Stimulated activated CD4-positive, alpha-beta T cell treated with anti-CD3 and anti-CD28 coated beads, Interleukin-4, amount 100 ng/mL, for 1 hour (primary cell): ENCODE measurements at regions not wholly inside any gene's neighbourhood (a gene's known extent, or its start where the extent isn't known, plus 50 kb on each side); places are given as distances from the start of the nearest gene placed in this dataset.

ENCODE experiments used
- DNase-seq: peaks from one replicate; pipeline ENCODE4 v3.0.0-alpha.2; 2020

DNA sequence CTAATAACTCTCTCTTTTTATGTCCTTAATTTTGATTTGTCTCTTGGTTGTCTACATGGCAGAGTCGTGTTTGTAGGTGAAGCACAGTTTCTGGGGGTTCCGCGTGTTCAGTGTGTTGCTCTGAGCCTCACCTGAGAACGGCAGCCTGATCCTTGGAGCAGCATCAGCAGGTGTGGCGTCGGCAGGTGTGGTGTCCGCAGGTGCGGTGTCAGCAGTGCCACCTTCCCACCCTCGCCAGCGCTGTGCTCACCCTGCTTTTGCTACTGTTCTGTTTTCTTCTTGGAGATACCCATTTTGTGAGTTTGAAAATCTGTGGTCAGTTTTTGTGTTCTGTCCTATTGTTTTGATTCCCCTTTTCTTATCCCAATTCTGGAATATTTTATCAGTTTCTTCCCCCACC, 406.6 kb downstream of the GLRX3 start:
- no peak for DNase-seq

DNA sequence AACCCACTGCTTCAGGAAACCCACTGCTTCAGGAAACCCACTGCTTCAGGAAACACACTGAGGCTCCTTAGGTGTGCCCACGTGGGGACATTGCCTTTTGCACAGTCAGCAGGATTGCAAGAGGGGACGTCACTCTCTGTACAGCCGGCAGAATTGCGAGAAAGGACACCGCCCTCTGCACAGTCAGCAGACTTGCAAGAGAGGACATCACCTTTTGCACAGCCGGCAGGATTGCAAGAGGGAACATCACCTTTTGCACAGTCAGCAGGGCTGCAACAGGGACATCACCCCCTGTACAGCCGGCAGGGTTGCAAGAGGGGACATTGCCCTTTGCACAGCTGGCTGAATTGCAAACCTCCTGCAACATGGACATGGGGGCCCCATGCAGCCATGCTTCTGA, 407.6 kb downstream of the GLRX3 start:
- DNase-seq, result no peak

DNA sequence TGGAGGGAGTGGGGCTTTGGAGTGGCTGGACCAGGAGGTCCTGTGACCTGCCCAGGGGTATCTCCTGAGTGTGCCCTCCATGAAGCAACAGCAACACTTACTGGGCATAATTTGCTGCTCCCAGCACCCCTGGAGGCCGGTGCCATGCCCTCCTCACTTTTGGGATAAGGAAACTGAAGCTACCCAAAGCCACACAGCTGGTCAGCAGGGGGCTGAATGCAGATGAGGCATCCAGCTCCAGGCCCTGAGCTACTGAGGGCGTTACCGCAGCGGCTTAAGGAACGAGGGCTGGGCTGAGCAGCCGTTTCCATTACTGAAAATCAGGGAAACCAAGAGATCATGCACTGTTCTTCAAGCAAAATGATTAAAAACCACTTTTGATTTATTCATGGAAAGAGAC, 408.9 kb downstream of the GLRX3 start:
- DNase-seq, result no peak

DNA sequence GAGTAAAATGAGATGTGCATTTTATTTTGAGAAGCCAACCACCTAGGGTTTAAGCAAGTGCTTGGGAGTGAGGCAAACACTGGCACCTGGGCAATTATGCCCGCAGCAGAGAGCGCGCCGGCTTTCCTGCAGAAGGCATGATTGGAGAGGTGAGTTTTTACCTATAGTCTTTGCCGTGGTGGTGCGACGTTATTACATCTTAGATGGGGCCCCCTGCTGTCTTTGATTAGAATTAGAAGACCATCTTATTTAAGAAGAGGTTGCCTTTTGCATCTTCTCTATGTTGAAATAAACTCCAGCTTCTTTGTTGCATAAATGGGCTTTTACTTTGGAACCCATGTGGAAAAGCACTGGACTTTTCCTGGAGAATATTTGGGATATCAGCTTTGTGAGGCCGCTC, 409.5 kb downstream of the GLRX3 start:
- DNase-seq, result no peak

DNA sequence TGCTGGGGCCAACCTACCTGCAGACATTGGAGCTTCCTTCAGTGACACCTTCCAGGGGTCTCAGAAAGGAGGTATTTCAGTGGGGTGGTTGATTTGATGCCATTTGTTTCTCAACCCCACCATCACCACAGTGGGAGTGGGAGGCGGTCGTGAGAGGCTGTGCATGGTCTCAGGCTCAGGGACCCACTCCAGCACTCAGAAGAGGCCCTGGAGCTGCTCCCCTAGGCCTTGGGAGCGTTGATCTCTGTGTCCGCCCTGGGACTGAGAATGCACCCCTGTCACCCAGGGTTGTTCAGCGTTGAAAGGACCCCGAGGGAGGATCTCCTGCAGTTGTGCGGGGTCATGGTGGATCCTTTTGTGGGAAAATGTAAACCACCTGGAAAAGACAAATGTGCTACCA, 410.6 kb downstream of the GLRX3 start:
- no peak for DNase-seq

DNA sequence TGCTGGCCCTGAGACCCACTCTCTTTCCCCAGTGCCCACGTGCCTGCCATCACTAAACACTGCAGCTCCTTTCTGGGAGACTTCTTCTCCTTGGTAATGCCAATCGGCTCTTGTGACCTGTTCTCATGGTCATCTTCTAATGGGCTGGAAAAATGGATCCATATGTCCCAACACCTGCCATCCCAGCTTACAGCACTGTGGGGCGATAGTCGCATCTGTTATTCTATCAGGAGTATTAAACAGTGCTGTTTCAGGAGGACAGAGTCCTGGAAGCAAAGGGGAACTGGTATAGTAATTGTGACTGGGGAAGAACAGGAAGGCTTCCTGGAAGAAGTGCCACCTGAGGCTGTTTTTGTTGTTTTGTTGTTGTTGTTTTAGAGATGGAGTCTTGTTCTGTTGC, 411.2 kb downstream of the GLRX3 start:
- no peak for DNase-seq

DNA sequence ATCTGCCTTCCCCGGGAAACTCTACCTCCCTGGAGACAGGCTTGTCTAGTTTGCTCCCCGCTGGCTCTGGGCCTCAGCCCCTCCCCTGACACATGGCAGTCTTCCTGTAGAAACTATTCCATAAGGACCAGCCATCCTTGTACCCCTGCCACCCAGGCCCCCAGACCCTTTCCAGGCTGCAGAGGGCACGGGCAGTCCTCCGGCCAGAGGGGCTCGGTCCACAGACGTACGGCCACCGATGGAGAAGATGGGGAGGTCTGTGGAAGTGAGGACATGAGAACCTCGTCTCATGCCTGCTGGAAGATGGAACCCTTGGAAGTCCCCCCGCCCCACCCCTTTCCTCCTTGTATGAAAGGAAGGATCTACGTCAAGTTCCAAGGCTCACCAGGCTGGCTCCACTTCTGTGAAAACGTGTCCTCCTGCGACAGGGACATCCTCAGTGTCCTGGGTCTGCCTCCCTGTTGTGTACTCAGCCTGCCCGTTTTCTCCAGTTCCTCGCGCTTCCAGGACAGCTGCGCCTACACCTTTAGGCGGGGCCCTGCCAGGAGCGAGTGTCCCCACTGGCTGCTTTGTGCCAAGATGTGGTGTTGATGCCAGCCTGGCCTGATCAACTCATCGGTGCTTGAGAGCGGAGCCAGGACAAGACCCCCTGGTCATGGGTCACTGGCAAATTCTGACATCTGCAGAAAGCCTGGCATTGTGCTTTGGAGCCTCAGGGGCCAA, 414.9 kb downstream of the GLRX3 start:
- no peak for DNase-seq

DNA sequence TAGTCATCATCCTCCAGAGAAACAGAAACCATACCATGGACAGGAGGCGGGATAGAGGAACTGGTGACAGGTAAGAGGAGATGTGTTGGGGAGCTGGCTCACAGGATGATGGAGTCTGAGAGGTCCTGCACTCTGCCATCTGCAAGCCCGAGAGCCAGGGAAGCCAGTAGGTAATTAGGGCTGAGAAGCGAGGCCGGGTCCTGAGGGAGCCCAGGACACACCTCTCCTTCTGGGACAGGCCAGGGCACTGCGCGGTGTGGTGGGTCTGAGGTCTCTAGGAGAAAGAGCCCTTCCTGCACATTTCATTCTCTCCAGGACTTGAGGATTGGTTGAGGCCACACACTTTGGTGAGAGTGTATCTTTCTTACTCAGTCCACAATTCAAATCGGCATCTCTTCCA, 415.5 kb downstream of the GLRX3 start:
- DNase-seq, result no peak

DNA sequence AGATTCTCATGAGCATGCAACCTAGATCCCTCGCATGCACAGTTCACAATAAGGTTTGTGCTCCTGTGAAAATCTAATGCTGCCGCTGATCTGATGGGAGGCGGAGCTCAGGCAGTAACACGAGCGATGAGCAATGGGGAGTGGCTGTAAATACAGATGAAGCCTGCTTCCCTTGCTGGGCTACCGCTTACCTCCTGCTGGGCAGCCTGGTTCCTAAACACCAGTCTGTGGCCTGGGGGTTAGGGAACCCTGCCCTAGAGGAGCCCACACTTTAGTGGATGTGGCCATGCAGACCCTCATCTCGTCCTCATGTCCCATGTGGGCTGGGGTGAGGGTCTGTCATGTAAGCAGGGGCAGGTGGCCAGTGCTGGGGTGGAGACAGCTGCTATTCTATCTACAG, 417.6 kb downstream of the GLRX3 start:
- no peak for DNase-seq

DNA sequence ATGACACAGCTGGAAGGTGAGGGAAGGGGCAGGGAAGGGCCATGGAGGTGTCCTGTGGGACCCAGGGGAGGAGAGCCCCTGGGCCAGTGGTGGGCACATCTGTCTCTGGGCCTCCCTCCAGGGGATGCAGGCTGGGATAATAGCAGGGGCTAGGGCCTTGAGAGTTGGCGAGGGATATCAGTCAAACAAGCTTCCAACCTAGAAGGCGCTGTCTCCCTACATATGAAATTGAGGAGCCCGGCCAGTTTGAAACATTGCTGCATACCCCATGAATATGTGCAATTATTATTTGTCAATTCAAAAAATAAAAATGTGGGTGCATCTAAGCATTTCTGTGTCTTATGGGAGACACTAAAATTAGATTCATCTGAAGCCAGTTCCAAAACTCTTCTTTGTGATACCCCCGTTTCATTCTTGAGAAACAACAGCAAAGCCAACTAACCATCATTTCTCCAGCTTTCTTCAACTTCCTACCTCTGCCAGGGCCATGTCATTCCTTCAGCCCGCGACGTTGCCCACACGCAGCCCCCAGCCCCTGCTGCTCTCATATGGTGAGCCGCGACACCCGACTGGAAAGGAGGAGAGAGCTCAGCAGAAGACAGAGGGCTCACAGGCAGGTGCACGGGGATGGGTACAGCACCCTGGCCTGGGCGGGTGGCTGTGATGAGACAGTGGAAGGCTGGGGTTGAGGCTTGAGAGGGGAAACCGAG, 418.7 kb downstream of the GLRX3 start:
- DNase-seq, result no peak

DNA sequence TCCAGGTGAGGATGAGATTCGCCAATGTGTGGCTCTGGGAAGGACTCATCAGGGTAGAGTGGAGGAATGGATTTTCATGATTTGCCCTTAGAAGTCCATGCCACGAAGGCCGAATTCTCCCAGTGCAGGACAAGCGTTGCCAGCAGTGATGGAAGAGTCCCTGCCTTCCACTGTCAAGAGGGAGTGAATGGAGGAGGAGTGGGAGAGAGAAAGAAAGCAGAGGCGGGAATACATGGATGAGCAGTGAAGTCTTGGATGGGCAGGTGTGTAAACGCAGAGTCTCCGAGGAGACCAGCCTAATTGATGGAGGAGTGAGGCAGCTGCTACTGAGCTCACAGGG, 419.2 kb downstream of the GLRX3 start:
- DNase-seq, result no peak

DNA sequence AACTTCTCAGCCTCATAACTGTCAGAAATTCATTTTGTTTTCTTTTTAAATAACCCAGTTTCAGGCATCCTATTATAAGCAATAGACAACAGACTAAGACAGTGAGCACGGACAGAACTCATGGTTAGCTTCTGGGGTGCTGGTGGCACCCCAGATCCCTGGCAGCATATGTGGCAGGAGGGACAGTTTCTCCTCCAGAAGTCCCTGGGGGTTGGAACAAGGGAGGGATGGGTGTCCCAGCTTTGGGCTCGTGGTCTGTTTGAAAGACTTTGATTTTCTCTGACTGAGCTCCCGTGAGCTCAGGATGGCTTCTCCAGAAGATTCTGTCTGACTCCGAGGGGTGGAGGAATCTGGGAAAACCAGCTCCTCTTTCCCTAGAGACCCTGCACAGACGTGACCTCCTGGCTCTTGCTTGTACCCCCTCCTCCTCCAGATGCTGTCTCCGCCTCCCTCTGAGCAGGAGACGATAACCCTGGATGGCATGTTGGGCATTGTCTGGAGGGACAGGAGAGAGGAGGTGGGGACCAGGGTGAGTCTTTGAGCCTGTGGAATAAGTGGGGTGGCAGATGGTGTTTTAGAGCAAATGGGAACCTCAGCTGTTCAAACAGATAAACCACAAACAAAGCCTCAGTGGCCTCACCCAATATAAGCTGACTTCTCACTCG, 421.1 kb downstream of the GLRX3 start:
- no peak for DNase-seq

DNA sequence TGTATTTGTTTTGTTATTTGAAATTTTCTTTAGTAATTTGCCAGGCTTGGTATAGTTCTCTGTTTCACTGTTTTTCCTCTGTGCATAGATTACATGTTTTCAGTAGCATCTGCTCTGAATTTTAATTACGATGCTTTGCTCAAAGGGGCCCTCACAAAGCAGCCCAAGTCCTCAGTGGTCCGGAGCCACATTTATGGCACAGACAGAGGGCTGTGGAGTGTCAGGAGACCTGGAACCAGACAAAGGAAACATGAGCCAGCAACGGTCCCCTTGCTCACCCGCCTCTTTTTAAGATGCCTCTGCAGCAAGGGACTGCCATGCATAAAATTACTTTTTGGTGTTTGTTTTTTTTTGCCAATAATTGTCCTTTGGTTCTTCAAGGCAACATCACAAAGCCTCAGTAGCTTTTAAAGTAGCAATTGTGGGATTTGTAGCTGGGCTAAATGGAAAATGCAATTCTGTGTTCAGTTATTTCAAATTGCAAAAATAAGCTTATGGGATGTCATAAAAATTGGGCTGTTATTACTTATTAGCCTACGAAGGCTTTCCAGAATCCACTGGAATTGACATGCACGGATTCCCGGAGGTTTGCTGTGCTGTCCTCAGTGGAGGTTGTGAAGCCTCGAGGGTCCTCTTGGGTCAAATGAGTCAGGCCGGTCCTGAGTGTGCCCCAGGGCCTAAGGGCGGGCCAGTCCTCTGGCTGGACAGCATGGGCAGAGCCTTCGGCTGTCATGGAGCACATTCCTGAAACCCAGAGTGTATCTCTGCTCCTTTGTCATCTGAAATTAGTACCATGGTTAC, 422.8 kb downstream of the GLRX3 start:
- no peak for DNase-seq

DNA sequence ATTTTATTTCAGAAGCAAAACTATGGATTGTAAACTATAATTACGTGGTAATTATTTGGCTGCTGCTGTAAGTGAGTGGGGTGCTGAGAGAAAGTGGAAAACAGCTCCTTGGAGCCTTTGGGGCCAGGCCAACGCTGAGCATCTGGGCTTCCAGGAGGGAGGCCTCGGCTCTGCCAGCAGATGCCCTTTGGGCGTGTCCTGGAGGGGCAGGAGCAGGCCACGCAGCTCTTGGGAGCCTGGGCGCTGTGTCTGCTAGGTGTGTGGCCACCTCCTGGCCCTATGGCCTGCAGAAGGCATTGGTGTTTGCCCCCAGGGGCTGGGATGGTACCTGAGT, 423.3 kb downstream of the GLRX3 start:
- DNase-seq, result no peak

DNA sequence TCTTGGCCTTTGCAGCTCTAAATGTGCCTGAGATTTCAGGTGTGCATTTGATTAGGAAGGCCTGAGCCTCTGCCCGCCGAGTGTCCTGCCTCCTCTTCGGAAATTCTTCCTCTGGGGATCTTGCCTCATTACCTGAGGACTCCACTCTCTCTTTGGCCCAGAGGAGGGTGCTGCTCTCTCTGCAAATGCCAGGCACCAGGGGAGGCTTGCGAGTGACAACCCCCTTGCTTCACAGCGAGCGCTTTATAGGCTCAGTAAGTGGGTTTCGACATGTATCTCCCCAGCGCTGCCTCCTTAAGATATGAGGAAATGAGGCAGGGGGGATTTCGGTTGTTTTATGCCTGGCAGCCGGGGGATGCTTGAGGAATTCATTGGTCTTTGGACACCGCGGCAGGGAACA, 423.9 kb downstream of the GLRX3 start:
- no peak for DNase-seq

DNA sequence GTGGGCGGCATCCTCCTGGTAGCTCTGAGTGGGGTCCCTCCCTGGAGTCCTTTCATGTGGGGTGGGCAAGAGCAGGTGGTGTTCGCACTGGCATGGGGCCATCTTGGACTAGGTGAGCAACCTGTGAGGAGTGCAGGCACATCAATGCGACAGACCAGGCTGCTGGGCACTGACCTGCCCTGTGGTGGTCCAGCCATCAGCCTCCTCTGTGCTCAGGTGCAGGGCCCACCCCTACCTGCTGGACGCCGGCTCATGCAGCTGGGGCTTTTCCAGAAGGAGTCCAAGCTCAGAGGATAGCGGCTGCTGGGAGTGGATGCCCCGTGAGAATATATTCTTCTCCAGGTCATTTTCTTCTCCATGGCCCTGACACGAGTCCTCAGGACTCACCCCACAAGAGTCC, 424.4 kb downstream of the GLRX3 start:
- DNase-seq, result no peak

DNA sequence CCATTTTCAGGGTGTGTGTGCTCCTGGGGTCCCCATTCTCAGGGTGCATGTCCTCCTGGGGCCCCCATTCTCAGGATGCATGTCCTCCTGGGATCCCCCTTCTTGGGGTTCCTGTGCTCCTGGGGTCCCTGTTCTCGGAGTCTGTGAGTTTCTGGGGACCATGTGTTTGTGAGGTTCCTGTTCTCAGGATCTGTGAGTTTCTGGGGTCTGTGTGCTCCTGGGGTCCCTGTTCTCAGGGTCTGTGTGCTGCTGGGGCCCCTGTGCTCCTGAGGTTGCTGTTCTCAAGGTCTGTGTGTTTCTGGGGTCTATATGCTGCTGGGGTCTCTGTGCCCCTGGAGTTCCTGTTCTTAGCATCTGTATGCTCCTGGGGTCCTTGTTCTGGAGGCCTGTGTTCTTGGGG, 425.5 kb downstream of the GLRX3 start:
- DNase-seq, result no peak

DNA sequence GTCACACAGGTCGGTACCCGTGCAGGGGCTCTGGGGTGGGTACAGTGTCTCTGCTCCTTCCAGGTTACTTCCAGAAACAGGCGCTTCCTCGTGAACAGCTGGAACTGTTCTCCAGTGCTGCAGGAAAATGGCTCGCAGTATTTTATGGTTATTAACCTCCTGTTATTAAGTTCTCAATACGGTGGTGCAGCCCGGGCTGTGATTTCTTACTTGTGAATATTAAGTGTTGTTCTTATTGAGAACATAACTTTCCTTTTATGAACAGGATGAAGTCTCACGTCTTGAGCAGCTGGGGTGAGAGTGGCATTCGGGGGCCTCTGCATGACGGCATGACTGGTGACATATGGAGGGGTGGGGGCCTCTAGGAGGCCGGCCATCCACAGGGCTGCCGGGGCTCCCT, 430.8 kb downstream of the GLRX3 start:
- no peak for DNase-seq

DNA sequence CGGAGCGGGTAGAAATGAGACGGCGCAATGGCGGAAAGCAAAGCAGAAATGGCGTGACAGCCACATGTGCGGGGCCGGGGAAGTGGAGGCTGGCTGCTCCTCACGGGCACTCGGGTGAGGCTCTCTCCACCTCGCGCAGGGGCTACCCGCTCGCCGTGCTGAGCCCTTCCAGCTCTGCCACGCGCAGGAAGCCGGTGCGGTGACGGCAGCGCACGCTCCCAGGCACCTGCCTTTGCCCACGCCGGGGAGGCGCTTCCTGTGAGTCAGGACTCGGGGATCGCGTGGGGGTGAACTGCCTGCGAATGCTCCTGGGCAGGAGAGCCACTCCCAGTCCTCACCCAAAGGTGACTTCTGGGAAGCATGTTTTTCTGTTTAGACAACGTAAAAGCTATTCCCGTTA, 431.2 kb downstream of the GLRX3 start:
- DNase-seq, result no peak

DNA sequence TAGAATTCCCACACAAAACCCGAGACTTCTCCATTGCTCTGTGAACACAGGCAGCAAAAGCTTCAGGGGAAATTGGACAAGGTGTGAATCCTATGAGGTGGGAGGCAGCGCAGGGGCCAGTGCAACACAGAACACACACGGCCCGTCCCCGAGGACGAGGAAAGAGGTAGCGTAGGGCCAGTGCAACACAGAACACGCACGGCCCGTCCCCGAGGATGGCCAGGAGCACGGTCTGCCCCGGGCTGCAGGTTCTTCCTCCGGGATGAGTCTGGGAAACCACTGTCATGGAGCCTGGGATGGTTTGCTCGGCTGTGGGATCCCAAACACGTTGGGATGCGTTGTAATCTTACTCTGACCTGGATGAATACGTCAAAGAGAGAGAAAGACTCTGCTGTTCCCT, 432.1 kb downstream of the GLRX3 start:
- DNase-seq, result no peak

DNA sequence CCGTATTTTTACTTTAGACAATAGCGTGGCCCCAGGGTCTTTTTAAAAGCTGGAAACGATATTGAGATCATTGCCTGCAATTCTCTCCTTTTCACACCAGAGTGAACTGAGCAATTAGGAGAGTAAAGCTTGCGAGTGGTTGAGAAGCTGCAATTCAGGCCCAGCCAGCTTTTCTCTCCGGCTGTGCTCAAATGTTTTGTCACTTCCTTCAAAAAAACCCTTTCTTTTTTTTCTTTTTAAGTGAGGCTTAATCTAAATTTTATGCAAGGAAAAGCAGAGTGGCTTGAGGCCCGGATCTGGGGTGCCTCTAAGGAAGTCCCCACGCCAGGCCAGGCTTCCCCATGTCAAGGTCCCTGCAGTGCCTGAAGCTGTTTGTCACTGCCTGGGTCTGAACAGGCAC, 433.9 kb downstream of the GLRX3 start:
- no peak for DNase-seq

DNA sequence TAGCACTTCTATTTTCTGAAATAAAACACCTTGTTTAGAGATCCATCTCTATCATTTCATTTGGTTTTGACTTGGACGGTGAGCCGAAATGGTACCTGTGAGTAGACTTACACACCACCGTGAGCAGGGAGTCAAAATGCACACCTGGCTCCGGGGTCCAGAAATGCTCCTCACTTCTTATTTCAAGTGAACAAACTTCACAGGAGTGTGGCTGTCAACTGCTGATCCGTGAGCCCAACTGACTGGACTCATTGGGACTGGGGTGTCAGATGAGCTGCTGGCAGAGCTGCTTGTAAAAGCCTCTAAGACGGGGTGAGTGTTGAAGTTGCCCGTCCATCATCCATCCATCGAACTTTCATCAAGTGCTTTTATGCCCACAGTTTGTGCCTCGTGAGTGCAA, 435.5 kb downstream of the GLRX3 start:
- no peak for DNase-seq

DNA sequence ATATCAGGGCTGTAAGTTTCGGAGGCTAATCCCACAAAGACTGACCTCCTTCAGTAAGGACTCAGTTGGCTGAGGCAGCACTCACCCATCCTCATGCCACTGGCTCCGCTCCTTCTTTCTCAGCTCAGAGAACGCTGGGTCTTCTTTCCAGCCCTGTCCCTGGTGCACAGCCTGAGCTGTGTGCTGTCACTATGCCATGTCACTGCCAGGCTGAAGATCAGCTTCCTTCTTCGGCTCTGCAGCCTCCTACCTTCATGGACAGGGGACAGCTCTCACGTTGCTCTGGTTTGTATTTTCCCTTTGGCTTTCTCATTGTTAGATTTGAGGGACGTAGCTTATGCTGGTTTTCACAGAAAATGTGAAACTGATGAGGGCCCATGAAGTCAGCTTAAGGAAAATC, 437.3 kb downstream of the GLRX3 start:
- DNase-seq, result no peak

DNA sequence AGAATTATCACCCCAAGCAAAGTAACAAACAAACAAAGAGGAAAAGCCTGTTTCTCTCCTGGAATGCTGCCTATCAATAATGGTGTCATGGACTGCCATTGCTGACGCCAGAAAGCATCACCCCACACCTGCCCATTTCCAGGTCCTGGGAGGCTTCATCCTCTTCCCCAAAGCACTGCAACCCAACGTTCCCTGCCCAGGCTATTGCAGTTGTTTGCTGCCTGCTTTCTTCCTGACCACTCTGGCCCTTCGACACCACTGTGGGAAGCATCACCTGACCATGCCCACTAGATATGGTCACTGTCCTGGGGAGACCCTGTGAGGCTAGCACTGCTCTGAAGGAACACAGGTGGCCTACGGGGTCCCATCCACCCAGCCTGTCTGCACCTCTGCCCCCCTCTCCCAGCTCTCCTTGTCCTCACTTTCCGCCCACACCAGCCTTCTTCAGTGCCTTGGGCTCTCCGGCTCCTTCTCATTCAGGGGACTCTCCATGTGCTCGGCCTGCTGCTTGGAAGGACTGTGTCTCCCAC, 439.6 kb downstream of the GLRX3 start:
- no peak for DNase-seq
